A172 (cell line): ENCODE measurements at regions not wholly inside any gene's neighbourhood (a gene's known extent, or its start where the extent isn't known, plus 50 kb on each side); places are given as distances from the start of the nearest gene placed in this dataset.
A peak's percentile ranks its signal among the peaks of the same experiment; 100 is the strongest.
"Not testable (repeated sequence)": the region's sequence is repeated elsewhere in the genome, so short reads cannot be mapped to it uniquely, and the experiment has no call there.

Experiments
- DNase-seq: peaks from one replicate; pipeline ENCODE4 v3.0.0-alpha.2; 2015; ENCODE audit warnings: low spot score

DNA sequence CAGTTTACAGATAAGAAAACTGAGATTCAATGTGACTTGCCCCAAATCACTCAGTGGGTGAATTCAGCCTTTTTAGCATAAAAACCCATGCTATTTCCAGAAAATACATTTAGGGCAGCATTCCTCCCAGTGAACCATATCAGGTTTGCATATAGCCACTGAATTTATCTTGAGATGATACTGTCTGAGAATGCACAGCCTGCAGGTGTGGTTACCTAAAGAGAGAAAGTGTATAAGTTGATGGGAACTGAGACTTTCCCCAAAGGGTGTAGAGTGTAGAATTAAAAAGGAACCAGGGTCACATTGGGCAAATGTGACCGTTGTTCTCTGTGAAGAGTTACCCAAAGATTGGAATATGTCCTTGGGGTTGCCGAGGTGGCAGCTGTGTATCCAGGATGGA lies 100.0 kb upstream of the PIK3R1 start:
- no peak for DNase-seq

DNA sequence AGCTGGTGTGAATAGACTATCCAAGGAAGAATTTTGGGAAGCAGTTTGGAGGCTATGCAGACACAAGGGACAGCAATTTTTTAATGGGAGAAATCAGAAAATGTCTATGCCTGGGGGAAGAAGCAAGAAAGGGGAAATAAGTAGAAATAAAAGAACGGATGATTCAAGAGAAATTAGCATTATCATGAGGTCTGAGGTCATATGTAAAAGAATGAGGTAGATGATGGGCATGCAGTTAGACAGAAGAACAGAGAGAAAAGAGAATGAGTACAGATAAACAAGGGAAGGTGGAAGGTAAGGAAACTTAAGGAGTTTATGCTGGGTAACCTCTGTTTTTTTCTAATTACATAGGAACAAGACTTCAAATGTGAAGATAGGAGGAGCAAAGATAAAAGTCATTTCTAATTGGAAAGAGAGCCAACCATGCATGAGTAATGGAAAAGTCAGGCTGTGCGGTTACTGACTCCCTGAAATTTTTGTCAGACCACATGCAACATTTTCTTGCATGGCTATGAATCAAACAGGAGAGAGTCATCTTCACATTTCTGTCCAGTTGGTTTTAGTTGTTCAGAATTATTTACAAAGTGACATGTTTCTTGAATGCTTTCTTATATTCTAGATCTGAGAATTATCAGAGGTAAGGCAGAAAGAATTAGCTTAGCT lies 101.0 kb upstream of the PIK3R1 start:
- peak; percentile 83 for DNase-seq

DNA sequence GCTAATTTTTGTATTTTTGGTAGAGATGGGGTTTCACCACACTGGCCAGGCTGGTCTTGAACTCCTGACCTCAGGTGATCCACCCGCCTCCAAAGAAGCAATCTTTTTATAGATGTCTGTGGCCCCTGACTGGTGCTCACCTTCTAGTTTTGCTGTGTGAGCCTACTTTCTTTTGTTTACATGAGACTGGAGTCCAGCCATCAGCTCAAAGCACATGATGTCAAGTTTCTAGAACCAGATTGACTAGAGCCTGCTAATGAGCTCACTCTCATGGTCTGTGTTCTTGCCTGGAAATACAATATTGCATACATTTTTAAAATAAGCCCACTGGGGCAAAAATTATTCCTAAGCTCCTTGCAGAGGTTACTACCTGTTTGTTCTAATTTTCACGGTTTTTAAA lies 102.9 kb upstream of the PIK3R1 start:
- no peak for DNase-seq

DNA sequence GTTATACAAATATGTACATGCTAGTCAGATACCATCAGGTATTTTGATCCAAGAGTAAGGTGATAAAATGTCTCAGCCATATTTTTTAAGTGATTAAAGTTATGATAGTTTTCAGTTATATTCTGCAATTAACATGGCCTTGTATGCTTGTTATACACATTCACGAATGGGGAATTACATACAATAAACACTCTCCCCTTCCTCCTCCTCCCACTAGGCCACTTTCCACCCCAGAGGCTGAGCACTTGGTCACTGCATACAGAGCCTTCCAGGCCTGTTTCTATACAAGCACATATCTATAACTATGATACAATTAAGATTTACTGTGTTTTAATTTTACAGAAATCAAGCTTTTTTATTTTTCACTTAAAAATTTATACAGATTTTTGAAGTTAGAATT lies 104.7 kb upstream of the PIK3R1 start:
- no peak for DNase-seq

DNA sequence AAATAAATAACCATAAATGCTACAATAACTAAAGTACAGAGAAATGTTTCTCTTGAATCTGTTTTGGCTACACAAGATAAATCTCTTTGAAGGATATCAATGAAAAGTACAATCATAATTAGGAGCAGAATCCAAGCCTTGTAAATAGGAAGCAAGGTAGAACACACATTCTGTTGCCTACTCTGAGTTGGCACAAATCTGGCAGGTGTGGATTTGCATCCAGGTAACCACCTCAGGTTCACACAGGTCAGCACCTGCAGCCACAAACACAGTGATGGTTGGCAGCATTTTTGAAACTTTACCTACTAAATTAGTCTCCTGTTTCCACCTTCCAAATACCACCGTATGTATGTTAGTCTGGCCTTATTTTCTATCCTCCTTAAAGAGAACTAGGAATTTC lies 105.3 kb upstream of the PIK3R1 start:
- no peak for DNase-seq

DNA sequence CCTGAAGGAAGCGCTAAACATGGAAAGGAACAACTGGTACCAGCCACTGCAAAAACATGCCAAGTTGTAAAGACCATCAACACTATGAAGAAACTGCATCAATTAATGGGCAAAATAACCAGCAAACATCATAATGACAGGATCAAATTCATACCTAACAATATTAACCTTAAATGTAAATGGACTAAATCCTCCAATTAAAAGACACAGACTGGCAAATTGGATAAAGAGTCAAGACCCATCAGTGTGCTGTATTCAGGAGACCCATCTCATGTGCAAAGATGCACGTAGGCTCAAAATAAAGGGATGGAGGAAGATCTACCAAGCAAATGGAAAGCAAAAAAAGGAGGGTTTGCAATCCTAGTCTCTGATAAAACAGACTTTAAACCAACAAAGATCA lies 111.3 kb upstream of the PIK3R1 start:
- DNase-seq = not testable (repeated sequence)

DNA sequence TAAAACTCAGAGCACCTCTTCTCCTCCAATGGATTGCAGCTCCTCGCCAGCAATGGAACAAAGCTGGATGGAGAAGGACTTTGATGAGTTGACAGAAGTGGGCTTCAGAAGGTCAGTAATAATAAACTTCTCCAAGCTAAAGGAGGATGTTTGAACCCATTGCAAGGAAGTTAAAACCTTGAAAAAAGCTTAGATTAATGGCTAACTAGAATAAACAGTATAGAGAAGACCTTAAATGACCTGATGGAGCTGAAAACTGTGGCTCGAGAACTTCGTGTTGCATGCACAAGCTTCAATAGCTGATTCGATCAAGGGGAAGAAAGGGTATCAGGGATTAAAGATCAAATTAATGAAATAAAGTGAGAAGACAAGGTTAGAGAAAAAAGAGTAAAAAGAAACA lies 112.3 kb upstream of the PIK3R1 start:
- DNase-seq = not testable (repeated sequence)

DNA sequence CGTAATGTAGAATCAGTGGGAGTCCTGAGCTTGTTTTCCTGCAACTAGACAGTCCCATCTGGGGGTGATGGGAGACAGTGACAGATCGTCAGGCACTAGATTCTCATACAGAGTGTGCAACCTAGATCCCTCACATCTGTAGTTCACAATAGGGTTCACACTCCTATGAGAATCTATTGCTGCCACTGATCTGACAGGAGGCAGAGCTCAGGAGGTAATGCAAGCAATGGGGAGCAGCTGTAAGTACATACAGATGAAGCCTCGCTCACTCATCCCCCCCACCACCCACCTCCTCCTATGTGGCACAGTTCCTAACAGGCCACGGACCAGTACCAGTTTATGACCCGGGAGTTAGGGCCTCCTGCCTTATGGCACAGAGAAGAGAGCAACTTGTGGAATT lies 116.2 kb upstream of the PIK3R1 start:
- DNase-seq = no peak

DNA sequence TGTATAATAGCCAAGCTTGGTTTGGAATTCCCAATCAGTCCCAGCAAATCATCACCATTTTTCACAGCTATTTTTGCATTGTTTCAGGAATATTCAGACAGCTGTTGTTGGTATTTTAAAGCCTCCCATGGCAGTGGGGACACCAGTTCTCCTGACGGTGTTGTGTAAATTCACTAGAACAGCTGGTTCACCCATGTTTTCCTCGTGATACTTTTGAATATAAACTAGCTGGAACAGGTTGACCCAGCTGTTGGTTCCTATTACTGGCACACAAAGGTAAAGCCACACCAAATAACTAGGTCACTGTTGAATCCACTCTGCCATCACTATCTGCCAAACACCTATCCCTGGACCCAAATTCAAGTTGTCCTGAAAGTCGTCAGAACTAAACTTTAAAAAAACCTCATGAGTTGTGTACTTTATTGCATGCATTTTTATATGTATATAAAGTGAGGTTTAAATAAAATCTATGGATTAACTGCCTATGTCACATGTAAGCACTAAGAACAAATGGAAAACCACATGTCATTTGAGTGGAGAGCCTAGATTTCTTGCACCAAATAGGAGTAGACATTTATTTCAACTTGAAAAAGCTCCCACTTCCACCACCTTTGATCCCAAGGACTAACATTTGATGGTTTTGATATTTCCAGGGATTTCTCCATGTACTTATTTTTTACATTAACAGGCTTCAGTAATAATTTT lies 121.9 kb upstream of the PIK3R1 start:
- no peak for DNase-seq

DNA sequence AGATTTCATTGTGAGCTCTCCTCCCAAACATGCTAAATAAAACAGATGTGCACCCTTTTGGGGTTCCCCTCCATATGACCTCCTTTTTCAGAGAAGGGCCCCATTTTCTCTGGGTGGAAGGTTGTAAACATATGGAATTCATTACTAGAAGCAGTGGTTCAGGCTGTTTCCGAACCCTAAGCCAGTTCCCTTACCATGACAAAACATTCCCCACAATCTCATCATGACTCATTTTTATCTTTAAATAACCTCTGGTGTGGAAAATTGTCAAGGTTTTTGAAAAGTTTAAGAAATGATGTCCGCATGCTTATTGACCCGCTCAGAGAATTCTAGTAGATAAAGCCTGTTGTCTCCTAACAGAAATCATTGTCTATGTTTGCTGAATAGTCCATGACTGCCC lies 127.3 kb upstream of the PIK3R1 start:
- DNase-seq = peak; percentile 21

DNA sequence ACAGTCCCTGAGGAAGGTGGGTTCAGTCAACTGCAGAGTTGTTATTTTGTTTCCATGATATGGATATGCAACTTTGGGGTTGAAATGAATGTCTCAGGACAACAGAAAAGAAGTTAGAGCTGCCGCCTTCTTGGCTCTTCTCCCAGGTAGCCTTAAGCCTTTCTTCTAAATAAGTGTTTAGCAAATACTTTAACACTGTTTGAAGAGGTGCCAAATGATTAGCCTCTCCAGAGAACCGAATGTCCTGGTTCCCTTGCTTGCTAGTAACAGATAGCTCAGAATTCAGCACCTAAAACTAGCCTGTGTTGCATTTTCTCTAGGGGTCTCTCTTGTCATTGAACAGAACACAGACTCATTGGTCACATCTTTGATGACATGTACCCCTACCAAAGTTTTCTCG lies 127.7 kb upstream of the PIK3R1 start:
- DNase-seq = no peak

DNA sequence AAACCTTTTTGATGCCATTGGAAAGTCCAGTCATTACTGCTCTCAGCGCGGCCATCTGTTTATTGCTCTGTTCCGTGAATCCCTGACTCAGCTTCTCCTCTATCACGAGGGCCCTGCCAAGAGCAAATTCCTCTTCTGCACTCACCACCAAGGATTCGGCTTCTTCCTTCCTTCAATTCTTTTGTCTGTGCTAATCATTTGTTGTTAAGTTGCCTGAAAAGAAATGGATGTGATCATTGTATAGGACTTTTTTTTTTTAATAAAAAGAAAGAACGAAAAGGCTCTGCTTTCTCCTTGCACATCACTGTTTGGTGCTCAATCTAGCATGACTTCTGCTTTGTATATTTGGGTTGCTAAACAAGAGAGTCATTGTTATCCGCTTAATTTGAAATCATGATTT lies 128.7 kb upstream of the PIK3R1 start:
- DNase-seq = no peak

DNA sequence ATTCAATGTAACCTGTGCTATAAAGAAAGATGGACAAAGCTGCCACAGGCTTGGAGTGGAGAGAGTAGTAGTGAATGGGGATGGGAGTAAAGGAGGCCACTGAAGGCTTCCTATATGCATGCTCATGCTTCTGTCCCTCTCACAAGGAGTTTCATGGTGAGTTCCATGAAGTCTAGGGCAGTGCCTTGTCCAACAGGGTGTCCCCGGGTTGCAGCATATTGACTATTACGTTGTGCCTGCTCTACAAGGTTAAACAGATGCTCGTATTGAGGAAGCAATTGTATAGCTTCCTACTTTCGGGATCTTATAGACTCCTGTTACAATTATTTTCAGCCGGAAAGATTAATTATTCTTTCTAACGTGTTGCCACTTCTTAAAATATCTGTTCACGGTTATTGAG lies 129.1 kb upstream of the PIK3R1 start:
- no peak for DNase-seq

DNA sequence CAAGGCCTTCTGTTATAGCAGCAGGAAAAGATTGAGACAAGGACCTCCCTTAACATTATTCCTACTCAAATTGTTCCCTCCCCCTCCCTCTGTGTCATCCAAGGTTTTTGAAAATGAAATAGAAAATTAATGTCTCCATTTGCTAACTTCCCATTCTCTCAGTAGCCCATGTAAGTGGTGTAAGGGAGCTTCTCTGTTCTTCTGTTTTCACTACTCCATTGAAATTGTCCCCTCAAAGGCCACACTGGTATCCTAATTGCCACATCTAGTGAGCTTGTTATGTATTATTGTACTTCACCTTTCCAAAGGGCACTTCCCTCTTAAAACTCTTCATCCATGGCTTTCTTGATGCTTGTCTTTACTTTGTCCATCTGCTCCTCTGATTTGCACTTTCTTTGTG lies 131.2 kb upstream of the PIK3R1 start:
- no peak for DNase-seq

DNA sequence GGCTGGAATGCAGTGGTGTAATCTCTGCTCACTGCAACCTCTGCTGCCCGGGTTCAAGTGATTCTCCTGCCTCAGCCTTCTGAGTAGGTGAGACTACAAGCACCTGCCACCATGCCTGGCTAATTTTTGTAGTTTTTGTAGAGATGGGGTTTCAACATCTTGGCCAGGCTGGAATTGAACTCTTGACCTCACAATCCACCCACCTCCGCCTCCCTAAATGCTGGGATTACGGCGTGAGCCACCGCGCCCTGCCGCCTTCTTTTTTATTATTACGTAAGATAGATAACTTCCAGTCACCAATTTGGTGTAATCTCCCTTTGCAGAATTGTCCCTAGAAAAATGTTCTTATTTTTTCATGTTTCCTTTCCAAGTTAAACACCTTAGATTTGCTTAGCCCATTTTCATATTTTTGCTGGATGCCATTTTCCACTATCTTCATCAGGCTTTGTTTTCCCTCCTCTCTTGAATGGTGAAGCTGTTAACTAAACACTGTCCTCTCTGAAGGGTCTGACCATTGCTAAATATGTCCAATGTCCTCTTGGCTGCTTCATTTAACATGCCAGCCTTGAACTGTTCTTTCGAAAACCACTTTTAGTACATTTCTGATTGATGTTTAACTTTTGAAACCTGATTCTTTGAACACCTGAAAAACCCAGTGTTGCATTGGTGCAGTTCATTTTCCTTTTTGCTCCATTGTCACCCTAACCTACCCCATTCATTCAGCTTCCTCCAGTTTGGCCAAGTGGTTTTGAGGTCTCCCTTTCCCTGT lies 135.1 kb upstream of the PIK3R1 start:
- no peak for DNase-seq

DNA sequence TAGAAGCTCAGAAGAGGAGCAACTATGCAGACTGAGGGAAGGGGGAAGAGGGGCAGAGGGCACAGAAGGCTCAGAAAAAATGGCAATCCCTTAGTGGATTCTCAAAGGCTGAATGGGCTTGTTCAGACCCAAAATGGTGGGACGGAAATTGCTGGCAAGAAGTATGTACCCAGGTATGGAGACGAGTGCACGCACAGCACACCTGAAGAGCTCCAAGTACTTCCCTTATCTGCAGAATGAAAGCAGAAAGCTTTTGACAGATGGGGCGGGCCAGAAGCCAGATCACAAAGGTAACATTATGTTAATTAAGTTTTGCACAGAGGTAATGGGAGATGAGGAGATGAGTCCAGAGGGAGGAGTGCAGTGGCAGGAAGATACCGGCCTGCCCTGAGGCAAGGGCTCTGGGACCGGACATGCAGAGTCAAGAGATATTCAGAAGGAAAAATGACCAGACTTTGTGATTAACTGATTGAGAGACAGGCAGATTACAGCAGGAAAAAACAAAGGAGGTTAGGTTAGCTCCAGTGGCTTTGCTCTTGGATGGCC lies 138.1 kb upstream of the PIK3R1 start:
- no peak for DNase-seq

DNA sequence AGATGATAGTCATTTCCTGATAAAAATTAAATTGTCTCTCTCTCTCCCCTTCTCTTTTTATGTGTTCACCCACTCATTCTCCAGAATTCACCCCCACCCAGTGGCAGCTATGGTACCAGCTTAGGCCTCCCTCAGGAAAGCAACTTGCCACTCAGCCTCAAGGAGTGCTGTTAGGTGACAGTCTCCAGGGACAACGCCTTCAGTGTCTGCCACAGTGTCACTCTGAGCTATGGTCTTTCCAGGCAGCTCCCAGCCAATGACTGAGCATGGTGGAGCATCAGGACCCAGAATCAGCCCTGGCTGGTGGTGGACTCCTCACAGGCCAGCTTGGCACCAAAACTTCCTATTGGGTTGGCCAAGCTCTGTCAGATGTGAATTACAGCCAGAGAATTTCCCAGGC lies 140.9 kb upstream of the PIK3R1 start:
- no peak for DNase-seq

DNA sequence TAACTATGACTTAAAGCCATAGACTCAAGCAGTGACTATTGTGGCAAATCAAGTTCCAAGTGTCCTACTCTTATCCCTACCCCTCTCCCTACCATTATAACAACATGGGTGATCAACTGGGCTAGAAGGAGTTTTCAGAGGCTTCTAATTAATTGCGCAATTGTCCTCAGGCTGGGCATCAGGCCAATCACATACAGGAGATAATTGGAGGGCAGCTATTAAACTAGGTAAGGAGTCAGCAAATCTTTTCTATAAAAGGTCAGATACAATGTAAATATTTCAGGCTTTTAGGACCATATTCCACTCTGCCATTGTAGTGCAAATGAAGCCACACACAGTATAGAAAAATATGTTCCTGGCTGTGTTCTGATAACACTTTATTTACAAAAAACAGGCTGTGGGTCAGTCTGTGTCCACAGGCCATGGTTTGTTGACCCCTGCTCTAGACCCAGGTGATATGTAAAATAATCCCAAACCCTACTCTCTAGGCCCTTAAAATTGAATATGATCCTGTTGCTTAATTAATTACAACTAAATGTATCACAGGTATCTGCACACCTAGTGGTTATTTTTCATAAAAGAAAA lies 141.4 kb upstream of the PIK3R1 start:
- no peak for DNase-seq

DNA sequence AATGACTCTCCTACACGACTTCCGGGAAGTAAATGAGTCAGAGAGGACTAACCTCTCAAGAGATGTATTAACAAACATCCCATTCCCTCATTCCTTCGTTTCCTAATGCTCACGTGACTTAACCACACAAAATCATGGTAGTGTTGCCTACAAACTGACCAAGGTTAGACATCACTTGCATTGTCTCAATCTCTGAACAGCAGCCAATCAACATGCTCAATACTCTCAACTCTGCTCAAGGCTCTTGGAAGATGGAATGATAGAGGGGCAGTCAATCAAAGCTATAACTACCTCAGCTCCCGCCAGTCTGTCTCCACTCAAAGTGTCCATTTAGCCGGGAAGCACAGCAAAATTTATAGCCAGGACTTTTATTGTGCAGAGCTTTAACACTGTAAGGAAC lies 143.8 kb upstream of the PIK3R1 start:
- DNase-seq = no peak

DNA sequence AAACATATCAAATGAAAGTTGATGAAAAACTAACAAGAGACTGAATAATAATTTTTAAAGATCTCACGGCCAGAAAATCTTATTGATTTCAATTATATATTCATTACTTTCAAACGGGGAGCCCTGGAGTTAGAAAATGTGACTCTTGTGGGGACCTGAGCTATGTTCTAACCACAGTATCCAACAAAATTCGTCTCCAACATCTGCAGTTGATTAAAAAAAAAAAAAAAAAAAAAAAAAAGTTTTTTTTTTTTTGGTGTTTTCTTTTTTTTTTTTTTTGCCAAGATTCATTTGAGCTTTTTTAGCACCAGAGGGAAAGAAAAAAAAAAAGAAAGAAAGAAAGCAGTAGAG lies 144.3 kb upstream of the PIK3R1 start:
- no peak for DNase-seq

DNA sequence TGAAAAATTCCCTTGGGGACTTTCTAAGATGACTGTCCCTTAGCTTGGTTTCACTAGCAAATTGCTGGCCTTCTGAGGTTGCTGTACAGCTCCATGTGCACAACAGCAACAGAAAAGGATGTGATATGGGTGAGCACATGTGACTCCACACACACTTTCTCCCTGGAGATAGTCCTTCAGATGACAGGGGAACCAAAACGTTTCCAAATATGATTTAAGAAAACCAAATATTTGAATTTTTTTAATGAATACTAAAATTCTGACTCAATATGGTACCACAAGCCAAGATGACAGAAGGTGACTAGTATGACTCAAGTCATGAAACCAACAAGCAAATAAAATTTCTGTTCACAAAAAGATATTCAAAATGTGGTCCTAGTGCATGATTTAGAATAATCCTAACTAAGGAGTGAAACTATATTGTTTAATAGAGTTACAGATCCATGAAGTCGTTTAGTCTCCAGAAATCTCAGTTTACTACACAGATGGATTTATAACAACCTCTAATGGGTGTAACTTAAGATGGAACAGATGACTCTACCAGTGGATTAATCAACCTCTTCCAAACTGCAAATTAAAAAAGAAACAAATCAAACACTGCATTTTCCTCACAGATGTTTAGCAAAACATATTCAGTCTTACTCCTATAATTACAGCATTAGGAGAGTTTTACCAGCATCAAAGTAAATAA lies 144.8 kb upstream of the PIK3R1 start:
- DNase-seq = no peak
